HG02588 (cell line): ENCODE measurements at regions not wholly inside any gene's neighbourhood (a gene's known extent, or its start where the extent isn't known, plus 50 kb on each side); places are given as distances from the start of the nearest gene placed in this dataset.
"Not testable (repeated sequence)": the region's sequence is repeated elsewhere in the genome, so short reads cannot be mapped to it uniquely, and the experiment has no call there.

Experiments used
- ATAC-seq: cut with Tn5 transposase; IDR thresholded peaks from one replicate; pipeline ENCODE4 v1.9.1; 2021; ENCODE audit warnings: mild to moderate bottlenecking, moderate library complexity; ENCODE audit not compliant: unreplicated experiment

- no peak for ATAC-seq
Observed at GRCh38 chr18:43710135-43710534, 432.8 kb upstream of the SYT4 start.

GRCh38 chr18:43714343-43715010 lies 437.2 kb upstream of the SYT4 start:
- no peak for ATAC-seq

GRCh38 chr18:43719267-43719795 lies 442.0 kb upstream of the SYT4 start:
- ATAC-seq = no peak

GRCh38 chr18:43720041-43720440 lies 442.8 kb upstream of the SYT4 start:
- ATAC-seq = no peak

- ATAC-seq = no peak
Observed at GRCh38 chr18:43735570-43735969, 458.3 kb upstream of the SYT4 start.

GRCh38 chr18:43744960-43745745 lies 467.9 kb upstream of the SYT4 start:
- no peak for ATAC-seq

- no peak for ATAC-seq
Observed at GRCh38 chr18:43751203-43751602, 473.9 kb upstream of the SYT4 start.

GRCh38 chr18:43751835-43752234 lies 474.5 kb upstream of the SYT4 start:
- ATAC-seq = no peak

GRCh38 chr18:43757273-43757672 lies 480.0 kb upstream of the SYT4 start:
- no peak for ATAC-seq

- ATAC-seq = no peak
Observed at GRCh38 chr18:43758734-43759133, 481.4 kb upstream of the SYT4 start.

GRCh38 chr18:43760010-43760409 lies 482.7 kb upstream of the SYT4 start:
- no peak for ATAC-seq

- ATAC-seq = no peak
Observed at GRCh38 chr18:43772907-43773306, 495.6 kb upstream of the SYT4 start.

- ATAC-seq = no peak
Observed at GRCh38 chr18:43774497-43774896, 497.2 kb upstream of the SYT4 start.

GRCh38 chr18:43775591-43775990 lies 498.3 kb upstream of the SYT4 start:
- no peak for ATAC-seq

- ATAC-seq = no peak
Observed at GRCh38 chr18:43776997-43777396, 499.7 kb upstream of the SYT4 start.

GRCh38 chr18:43777636-43778304 lies 500.5 kb upstream of the SYT4 start:
- no peak for ATAC-seq

GRCh38 chr18:43780782-43781340 lies 503.6 kb upstream of the SYT4 start:
- no peak for ATAC-seq

GRCh38 chr18:43785158-43785557 lies 507.9 kb upstream of the SYT4 start:
- ATAC-seq = no peak

- no peak for ATAC-seq
Observed at GRCh38 chr18:43786893-43787292, 509.6 kb upstream of the SYT4 start.

- ATAC-seq = not testable (repeated sequence)
Observed at GRCh38 chr18:43787721-43788120, 510.4 kb upstream of the SYT4 start.

GRCh38 chr18:43789234-43790000 lies 512.1 kb upstream of the SYT4 start:
- ATAC-seq = no peak
